ENCODE measurements at regions not wholly inside any gene's neighbourhood (a gene's known extent, or its start where the extent isn't known, plus 50 kb on each side); places are given as distances from the start of the nearest gene placed in this dataset.

GRCh38 chr6:15930207-15930606 is 198.7 kb upstream of the MYLIP start:
- TF ChIP-seq POLR2A (IDR thresholded peaks at IDR 0.05; ENCODE audit: low read length), result no peak
- TF ChIP-seq CEBPB (IDR thresholded peaks at IDR 0.05), result no peak
- no peak for TF ChIP-seq HDAC2 (IDR thresholded peaks at IDR 0.05)
- TF ChIP-seq SMC3 (IDR thresholded peaks at IDR 0.05), result no peak
- TF ChIP-seq RCOR1 (IDR thresholded peaks at IDR 0.05; ENCODE audit: low read depth, low read length), result no peak
- TF ChIP-seq GATA3 (IDR thresholded peaks at IDR 0.05; ENCODE audit: borderline replicate concordance), result no peak
- TF ChIP-seq MYC (IDR thresholded peaks at IDR 0.05; ENCODE audit: borderline replicate concordance, low read length), result no peak
- TF ChIP-seq MAFK (IDR thresholded peaks at IDR 0.05; ENCODE audit: partially characterized antibody), result no peak
- no peak for TF ChIP-seq CHD2 (IDR thresholded peaks at IDR 0.05; ENCODE audit: low read length, partially characterized antibody)
- TF ChIP-seq ELK1 (IDR thresholded peaks at IDR 0.05; ENCODE audit: low read depth, low read length), result no peak
- no peak for TF ChIP-seq CTCF (IDR thresholded peaks at IDR 0.05)

Measured in A549 (cell line).